ENCODE measurements at regions not wholly inside any gene's neighbourhood (a gene's known extent, or its start where the extent isn't known, plus 50 kb on each side); places are given as distances from the start of the nearest gene placed in this dataset.

DNA sequence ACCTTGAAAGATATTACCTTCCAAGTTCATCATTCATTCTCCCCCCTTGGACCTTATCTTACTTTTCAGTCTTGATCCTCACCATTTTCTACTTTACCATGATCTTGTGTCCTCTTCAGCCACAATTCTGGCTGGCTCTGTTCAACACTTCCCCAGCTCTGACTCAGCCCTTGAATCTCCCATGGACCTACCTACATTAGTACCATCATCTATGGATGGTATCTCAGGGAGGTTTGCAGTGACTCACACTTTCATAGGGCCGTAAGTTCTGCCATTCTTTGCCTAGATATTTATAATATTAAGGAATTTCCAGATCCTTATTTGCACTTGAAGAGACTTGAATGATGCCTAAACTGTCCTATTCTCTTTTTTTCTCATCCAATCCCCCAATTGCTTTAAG, 213.7 kb upstream of the RORA start:
- Mint-ChIP-seq H3K36me3 (ENCODE audit: insufficient read depth, unreplicated experiment) (no peaks in the 10 kb centered on the region), H3K9me3 (ENCODE audit: unreplicated experiment) (no peaks in the 10 kb centered on the region), H3K4me3 (ENCODE audit: unreplicated experiment) (no peak overlapping the region), H3K27me3 (ENCODE audit: insufficient read depth, unreplicated experiment) (peaks cover 14% of the 10 kb centered on the region), H3K27ac (ENCODE audit: unreplicated experiment) (no peak overlapping the region), H3K4me1 (ENCODE audit: low read depth, unreplicated experiment) (no peaks in the 10 kb centered on the region)
- no peaks in the 10 kb centered on the region for H3K9me3 ChIP-seq
- H3K27me3 ChIP-seq (replicated peaks; ENCODE audit: control insufficient read depth, insufficient read depth, low read length): no peaks in the 10 kb centered on the region
- CTCF ChIA-PET: no interaction called here
- no peaks in the 10 kb centered on the region for H3K4me1 ChIP-seq
- intact Hi-C loops (cut with micrococcal nuclease; ENCODE audit: unreplicated experiment): no loop called here
- no TSS peak for BruUV-seq (replicated peaks)
- TF ChIP-seq, protein P1, sequence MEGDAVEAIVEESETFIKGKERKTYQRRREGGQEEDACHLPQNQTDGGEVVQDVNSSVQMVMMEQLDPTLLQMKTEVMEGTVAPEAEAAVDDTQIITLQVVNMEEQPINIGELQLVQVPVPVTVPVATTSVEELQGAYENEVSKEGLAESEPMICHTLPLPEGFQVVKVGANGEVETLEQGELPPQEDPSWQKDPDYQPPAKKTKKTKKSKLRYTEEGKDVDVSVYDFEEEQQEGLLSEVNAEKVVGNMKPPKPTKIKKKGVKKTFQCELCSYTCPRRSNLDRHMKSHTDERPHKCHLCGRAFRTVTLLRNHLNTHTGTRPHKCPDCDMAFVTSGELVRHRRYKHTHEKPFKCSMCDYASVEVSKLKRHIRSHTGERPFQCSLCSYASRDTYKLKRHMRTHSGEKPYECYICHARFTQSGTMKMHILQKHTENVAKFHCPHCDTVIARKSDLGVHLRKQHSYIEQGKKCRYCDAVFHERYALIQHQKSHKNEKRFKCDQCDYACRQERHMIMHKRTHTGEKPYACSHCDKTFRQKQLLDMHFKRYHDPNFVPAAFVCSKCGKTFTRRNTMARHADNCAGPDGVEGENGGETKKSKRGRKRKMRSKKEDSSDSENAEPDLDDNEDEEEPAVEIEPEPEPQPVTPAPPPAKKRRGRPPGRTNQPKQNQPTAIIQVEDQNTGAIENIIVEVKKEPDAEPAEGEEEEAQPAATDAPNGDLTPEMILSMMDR (IDR thresholded peaks at IDR 0.05; ENCODE audit: insufficient read depth in 1 of 2, low read depth in 1 of 2, low read length in 1 of 2, severe bottlenecking in 1 of 2, unreplicated experiment in 1 of 2): no peak
- POLR2A ChIA-PET: no interaction called here
- no peaks in the 10 kb centered on the region for H3K36me3 ChIP-seq (ENCODE audit: control insufficient read depth, insufficient read depth, low read length)
- no peak overlapping the region for H3K4me3 ChIP-seq (ENCODE audit: low read depth, low read length)
- no peak for DNase-seq

DNA sequence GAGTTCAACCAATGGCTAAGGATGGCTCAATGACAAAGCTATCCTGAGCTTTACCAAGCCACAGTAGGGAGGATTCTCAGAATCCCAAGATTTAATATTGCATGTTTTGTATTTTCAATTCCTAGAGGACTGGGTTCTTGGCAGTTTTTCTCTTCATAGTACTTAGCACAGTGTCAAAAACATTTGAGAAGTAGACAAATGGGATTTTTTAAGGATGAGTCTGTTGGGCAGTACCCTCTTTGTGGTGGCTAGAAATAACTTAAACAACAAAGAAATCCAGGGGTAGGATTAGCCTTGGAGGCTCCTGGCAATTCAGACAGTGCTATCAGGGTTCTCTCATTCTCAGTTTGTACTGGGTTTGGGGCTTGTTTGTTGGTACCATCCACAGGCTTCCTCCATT, 212.8 kb upstream of the RORA start:
- Histone ChIP-seq H3K4me1 (no peaks in the 10 kb centered on the region), H3K27me3 (replicated peaks; ENCODE audit: control insufficient read depth, insufficient read depth, low read length) (no peaks in the 10 kb centered on the region), H3K36me3 (ENCODE audit: control insufficient read depth, insufficient read depth, low read length) (no peaks in the 10 kb centered on the region), H3K4me3 (ENCODE audit: low read depth, low read length) (no peak overlapping the region), H3K9me3 (no peaks in the 10 kb centered on the region)
- no peaks in the 10 kb centered on the region for H3K4me1 Mint-ChIP-seq (ENCODE audit: low read depth, unreplicated experiment)
- no TSS peak for BruUV-seq (replicated peaks)
- CTCF ChIA-PET: no interaction called here
- TF ChIP-seq, protein P1 (IDR thresholded peaks at IDR 0.05; ENCODE audit: insufficient read depth in 1 of 2, low read depth in 1 of 2, low read length in 1 of 2, severe bottlenecking in 1 of 2, unreplicated experiment in 1 of 2): no peak
- intact Hi-C loops (cut with micrococcal nuclease; ENCODE audit: unreplicated experiment): no loop called here
- DNase-seq: no peak
- H3K27ac Mint-ChIP-seq (ENCODE audit: unreplicated experiment): no peak overlapping the region
- no peak overlapping the region for H3K4me3 Mint-ChIP-seq (ENCODE audit: unreplicated experiment)
- H3K9me3 Mint-ChIP-seq (ENCODE audit: unreplicated experiment): no peaks in the 10 kb centered on the region
- no peaks in the 10 kb centered on the region for H3K36me3 Mint-ChIP-seq (ENCODE audit: insufficient read depth, unreplicated experiment)
- POLR2A ChIA-PET: no interaction called here
- H3K27me3 Mint-ChIP-seq (ENCODE audit: insufficient read depth, unreplicated experiment): peaks cover 12% of the 10 kb centered on the region

DNA sequence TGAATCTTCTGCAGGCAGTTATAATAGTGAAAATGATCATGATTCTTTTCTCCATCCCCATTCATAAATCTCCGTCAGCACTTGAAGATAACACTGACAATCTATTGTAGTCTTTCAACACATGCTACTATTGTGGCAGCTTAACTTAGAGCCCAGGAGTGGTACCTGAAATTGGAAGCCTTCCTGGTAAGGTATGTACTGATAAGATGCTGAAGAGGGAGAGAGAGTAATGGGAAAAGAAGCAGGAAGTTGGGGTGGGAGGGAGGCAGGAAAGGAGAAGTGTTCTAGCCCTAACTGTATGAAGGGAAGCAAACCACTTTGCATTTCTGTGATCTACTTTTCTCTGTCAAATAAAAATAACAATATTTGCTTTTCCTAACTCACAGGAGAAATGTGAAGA, 197.4 kb upstream of the RORA start:
- no peaks in the 10 kb centered on the region for H3K4me1 Mint-ChIP-seq (ENCODE audit: low read depth, unreplicated experiment)
- TF ChIP-seq, protein P1 (IDR thresholded peaks at IDR 0.05; ENCODE audit: insufficient read depth in 1 of 2, low read depth in 1 of 2, low read length in 1 of 2, severe bottlenecking in 1 of 2, unreplicated experiment in 1 of 2): no peak
- no peaks in the 10 kb centered on the region for H3K36me3 ChIP-seq (ENCODE audit: control insufficient read depth, insufficient read depth, low read length)
- H3K4me1 ChIP-seq: no peaks in the 10 kb centered on the region
- H3K9me3 ChIP-seq: no peaks in the 10 kb centered on the region
- no peaks in the 10 kb centered on the region for H3K27me3 ChIP-seq (replicated peaks; ENCODE audit: control insufficient read depth, insufficient read depth, low read length)
- H3K9me3 Mint-ChIP-seq (ENCODE audit: unreplicated experiment): no peaks in the 10 kb centered on the region
- intact Hi-C loops (cut with micrococcal nuclease; ENCODE audit: unreplicated experiment): no loop called here
- POLR2A ChIA-PET: no interaction called here
- no peak overlapping the region for H3K27ac Mint-ChIP-seq (ENCODE audit: unreplicated experiment)
- peaks cover 5% of the 10 kb centered on the region for H3K27me3 Mint-ChIP-seq (ENCODE audit: insufficient read depth, unreplicated experiment)
- H3K36me3 Mint-ChIP-seq (ENCODE audit: insufficient read depth, unreplicated experiment): no peaks in the 10 kb centered on the region
- H3K4me3 Mint-ChIP-seq (ENCODE audit: unreplicated experiment): no peak overlapping the region
- DNase-seq: no peak
- H3K4me3 ChIP-seq (ENCODE audit: low read depth, low read length): no peak overlapping the region
- CTCF ChIA-PET: no interaction called here
- no TSS peak for BruUV-seq (replicated peaks)

Measured in Caco-2 (cell line).